ENCODE measurements at regions not wholly inside any gene's neighbourhood (a gene's known extent, or its start where the extent isn't known, plus 50 kb on each side); places are given as distances from the start of the nearest gene placed in this dataset.

DNA sequence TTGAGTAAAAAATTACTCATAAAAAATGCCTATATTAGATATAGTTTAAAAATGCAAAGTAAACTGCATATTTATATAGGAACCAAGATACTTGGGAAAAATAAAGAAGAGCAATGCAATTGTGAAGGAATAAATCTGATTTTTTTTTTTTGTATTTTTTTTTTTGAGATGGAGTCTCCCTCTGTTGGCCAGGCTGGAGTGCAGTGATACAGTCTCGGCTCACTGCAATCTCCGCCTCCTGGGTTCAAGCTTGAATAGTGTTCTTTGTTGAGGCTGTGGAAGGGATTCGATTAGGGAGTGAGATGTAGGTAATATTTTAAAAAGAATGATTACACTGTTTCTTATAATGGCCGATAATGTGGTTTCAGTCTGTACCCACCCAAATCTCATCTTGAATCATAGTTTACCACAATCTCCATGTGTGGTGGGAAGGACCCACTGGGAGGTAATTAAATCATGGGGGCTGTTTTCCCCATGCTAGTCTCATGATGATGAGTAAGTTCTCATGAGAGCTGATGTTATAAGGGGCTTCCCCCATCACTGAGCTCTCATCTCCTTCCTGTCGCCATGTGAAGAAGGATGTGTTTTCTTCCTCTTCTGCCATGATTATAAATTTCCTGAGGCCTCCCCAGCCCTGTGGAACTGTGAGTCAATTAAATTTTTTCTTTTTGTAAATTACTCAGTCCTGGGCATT is 1765.9 kb downstream of the PLA2G4A start:
- DNase-seq (ENCODE audit: low read depth) = no peak

DNA sequence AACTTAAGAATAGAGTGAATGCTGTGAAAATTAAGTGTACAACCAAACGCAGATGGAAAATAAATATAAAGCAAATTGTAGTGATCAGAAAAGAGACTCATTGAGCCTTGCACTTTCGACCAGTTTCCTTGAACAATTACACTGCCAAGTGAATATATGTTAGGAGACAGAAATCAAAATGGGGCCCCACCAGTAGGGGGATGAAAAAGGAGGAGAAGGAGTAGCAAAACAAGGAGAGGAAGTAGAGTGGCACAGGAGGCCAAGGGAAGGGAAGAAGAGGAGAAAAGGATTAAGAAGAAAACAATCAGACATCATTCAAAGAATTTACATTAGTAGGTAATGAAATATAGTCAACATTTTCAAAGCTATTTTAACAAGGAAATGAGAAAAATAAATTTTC is 1770.6 kb downstream of the PLA2G4A start:
- TF ChIP-seq CTCF (conservative IDR thresholded peaks at IDR 0.05; ENCODE audit: low read depth, low read length) = no peak
- H3K4me3 ChIP-seq (ENCODE audit: low read length) = no peak overlapping the region
- no peak for DNase-seq (ENCODE audit: low read depth)

More for the DNA sequence above, 1765.9 kb downstream of the PLA2G4A start:
- no peak overlapping the region for H3K4me3 ChIP-seq (ENCODE audit: low read length)
- peak; percentile 21 for TF ChIP-seq CTCF (conservative IDR thresholded peaks at IDR 0.05; ENCODE audit: low read depth, low read length)

DNA sequence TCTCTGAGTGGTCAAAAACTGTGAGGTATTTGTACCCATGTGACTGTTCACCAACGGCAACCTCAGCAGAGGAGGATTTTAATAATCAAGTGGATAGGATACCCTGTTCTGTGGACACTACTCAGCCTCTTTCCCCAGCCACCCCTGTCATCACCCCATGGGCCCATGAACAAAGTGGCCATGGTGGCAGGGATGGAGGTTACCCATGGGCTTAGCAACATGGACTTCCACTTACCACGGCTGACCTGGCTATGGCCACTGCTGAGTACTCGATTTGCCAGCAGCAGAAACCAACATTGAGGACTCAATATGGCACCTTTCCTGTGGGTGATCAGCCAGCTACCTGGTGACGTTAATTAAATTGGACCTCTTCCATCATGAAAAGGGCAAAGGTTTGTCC is 1782.7 kb downstream of the PLA2G4A start:
- H3K4me3 ChIP-seq (ENCODE audit: low read length) = no peak overlapping the region
- TF ChIP-seq CTCF (conservative IDR thresholded peaks at IDR 0.05; ENCODE audit: low read depth, low read length) = no peak
- DNase-seq (ENCODE audit: low read depth) = no peak

DNA sequence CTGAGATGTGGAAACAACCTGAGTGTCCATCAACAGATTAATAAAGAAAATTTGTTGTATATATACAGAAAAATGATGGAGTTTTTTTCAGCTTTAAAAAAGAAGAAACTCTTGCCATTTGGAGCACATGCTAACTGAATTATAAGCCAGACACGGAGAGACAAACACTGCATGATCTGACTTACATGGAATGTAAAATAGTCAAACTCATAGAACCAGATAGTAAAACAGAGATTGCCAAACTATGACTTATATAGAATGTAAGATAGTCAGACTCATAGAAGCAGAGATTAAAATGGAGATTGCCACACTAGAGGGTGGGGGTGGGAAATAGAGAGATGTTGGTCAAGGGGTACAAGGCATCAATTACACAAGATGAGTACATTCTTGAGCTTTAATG is 1786.6 kb downstream of the PLA2G4A start:
- no peak for TF ChIP-seq CTCF (conservative IDR thresholded peaks at IDR 0.05; ENCODE audit: low read depth, low read length)
- H3K4me3 ChIP-seq (ENCODE audit: low read length) = no peak overlapping the region
- no peak for DNase-seq (ENCODE audit: low read depth)

DNA sequence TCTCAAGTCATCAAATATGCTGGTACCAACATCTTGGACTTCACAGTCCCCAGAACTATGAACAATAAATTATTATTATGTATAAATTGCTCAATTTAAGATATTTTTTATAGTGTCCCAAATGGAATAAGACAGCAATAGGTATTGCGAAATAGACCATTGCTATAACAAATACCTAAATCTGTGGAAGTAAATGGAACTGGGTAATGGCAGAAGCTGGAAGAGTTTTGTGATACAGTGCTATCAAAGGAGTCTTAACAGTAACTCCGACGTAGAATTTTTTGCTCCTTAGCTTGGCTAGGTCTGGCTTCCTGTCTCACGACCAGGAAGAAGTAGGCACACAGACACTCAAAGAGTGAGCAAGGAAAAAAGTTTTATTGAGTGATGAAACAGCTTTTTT is 1791.5 kb downstream of the PLA2G4A start:
- no peak for DNase-seq (ENCODE audit: low read depth)
- H3K4me3 ChIP-seq (ENCODE audit: low read length) = no peak overlapping the region
- TF ChIP-seq CTCF (conservative IDR thresholded peaks at IDR 0.05; ENCODE audit: low read depth, low read length) = no peak

GRCh38 chr1:188641566-188642211 is 1812.9 kb downstream of the PLA2G4A start:
- no peak for DNase-seq (ENCODE audit: low read depth)
- no peak overlapping the region for H3K4me3 ChIP-seq (ENCODE audit: low read length)
- TF ChIP-seq CTCF (conservative IDR thresholded peaks at IDR 0.05; ENCODE audit: low read depth, low read length) = no peak

- no peak for TF ChIP-seq CTCF (conservative IDR thresholded peaks at IDR 0.05; ENCODE audit: low read depth, low read length)
- H3K4me3 ChIP-seq (ENCODE audit: low read length) = no peak overlapping the region
- DNase-seq (ENCODE audit: low read depth) = no peak
Observed at GRCh38 chr1:188642704-188643103, 1814.0 kb downstream of the PLA2G4A start.

All from retinal pigment epithelial cell (primary cell).